MM.1S (cell line): ENCODE measurements at regions not wholly inside any gene's neighbourhood (a gene's known extent, or its start where the extent isn't known, plus 50 kb on each side); places are given as distances from the start of the nearest gene placed in this dataset.

Experiments
- EZH2phosphoT487 ChIP-seq: fragments of 300-600 bp; sonication (generic); IDR thresholded peaks from 2 replicates; pipeline ENCODE4 v1.6.1; 2018; ENCODE audit warnings: antibody characterized with exemption, low read length
- TF ChIP-seq, protein P1 (sequence below): fragments of 300-600 bp; sonication (generic); IDR thresholded peaks from 2 replicates; pipeline ENCODE4 v1.5.1; 2016; ENCODE audit warnings: antibody characterized with exemption, low read length, mixed read lengths

GRCh38 chr11:13160346-13160745, 117.2 kb upstream of the BMAL1 start:
- TF ChIP-seq, protein P1, sequence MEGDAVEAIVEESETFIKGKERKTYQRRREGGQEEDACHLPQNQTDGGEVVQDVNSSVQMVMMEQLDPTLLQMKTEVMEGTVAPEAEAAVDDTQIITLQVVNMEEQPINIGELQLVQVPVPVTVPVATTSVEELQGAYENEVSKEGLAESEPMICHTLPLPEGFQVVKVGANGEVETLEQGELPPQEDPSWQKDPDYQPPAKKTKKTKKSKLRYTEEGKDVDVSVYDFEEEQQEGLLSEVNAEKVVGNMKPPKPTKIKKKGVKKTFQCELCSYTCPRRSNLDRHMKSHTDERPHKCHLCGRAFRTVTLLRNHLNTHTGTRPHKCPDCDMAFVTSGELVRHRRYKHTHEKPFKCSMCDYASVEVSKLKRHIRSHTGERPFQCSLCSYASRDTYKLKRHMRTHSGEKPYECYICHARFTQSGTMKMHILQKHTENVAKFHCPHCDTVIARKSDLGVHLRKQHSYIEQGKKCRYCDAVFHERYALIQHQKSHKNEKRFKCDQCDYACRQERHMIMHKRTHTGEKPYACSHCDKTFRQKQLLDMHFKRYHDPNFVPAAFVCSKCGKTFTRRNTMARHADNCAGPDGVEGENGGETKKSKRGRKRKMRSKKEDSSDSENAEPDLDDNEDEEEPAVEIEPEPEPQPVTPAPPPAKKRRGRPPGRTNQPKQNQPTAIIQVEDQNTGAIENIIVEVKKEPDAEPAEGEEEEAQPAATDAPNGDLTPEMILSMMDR: no peak
- TF ChIP-seq EZH2phosphoT487: no peak
